ENCODE measurements at regions not wholly inside any gene's neighbourhood (a gene's known extent, or its start where the extent isn't known, plus 50 kb on each side); places are given as distances from the start of the nearest gene placed in this dataset.
"Not testable (repeated sequence)": the region's sequence is repeated elsewhere in the genome, so short reads cannot be mapped to it uniquely, and the experiment has no call there.

DNA sequence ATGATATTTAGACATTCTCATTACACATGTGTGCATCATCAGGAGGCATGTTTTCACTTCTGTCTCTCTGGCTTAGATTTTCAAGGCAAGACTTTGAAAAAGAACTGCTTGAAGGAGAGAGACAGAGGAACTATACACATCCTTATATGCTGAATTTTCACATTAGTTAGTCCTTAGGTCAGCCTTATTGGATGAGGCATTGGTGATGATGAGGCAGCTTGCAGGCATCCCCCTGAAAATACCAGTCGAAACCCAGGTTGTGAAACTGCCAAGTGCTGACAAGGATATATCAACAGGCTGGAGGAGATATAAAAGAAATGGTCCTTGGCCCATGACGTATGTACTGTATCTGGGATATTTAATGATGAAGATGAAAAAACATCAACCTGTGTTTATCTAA lies 297.2 kb upstream of the AADAT start:
- no peak for DNase-seq (ENCODE audit: low read depth in 4 of 4, low spot score in 2 of 4)

GRCh38 chr4:170386511-170386910 lies 296.8 kb upstream of the AADAT start:
- no peak for DNase-seq (ENCODE audit: low read depth in 4 of 4, low spot score in 2 of 4)

DNA sequence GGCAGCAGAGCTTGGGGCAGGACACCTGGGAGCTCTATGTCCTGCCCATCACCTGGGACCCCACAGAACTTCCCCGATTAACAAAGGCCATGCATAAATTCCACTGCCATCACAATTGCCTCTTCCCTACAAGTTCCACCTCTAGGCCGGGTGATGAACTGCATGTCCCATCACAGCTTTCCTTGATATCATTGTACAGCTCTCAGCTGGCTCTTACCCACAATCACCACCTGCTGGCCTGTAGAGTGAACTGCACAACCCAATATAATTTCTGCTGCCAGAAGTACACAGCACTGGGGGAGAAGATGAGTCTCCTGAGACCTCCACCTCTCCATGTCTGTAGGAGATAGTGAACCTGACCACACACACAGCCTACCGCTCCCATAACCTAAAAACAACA lies 285.0 kb upstream of the AADAT start:
- DNase-seq (ENCODE audit: low read depth in 4 of 4, low spot score in 2 of 4), result no peak

- DNase-seq (ENCODE audit: low read depth in 4 of 4, low spot score in 2 of 4), result no peak
These were observed 259.2 kb upstream of the AADAT start for GRCh38 chr4:170348945-170349344.

GRCh38 chr4:170347191-170347590 lies 257.4 kb upstream of the AADAT start:
- not testable (repeated sequence) for DNase-seq (ENCODE audit: low read depth in 4 of 4, low spot score in 2 of 4)

DNA sequence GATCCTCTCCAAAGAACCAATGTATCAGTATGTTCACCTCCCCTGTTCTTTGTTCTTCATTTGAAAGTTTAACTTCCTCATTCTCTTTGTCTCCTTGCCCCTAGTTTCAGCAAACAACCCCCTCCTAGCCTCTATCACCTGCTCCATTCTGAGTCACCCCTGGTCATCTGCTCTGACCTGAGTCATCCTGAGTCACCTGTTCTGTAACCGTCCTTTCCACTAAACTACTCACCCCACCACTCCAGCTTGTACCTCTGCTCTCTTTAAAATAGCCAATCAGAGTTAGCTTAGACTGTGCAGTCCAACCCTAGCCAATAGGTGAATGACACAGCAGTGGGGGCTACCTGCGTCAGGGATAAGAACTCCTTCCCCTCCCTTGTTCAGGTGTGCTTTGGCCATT lies 249.8 kb upstream of the AADAT start:
- DNase-seq (ENCODE audit: low read depth in 4 of 4, low spot score in 2 of 4), result no peak

DNA sequence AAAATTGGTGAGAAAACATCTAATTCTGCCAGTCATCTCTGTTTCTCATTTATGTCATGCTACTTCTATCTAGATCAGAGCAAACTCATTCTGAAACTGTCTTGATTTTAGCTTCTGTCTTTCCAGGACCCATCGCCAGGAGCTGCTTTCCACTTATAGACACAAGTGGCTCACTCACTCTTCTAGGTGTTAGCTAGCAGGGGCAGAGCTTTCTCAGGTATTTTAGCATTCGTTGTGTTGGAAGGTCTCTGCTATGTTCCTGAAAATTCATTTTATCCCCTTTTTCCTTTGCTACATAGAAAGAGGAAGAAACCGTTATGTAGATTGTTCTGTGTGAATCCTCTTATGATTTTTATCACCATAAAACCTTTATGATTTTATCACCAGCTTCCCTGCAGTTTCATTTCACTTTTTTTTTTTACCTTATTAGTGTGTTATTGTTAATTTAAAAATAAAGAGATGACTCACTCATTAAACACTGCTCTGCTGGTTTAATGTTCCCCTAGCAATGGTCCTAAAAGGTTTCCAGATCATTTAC lies 246.6 kb upstream of the AADAT start:
- DNase-seq (ENCODE audit: low read depth in 4 of 4, low spot score in 2 of 4), result no peak

DNA sequence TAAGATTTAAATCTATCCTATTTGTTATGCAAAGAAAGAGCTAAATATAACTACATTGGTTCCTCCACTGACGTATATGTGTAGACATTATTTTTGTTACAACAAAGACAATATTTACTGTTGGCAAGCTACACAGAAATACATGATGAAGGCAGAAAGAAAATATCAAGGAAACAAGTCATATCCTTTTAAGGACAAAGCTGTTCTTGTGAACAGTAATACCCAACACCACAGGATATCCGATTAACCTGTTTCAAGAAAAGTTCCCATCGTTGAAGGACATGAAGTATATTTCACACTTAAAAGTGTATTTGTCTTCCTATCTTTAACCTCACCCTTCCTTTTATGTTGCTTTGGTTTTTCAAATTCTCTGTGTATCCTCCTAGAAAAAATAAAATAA lies 235.8 kb upstream of the AADAT start:
- no peak for DNase-seq (ENCODE audit: low read depth in 4 of 4, low spot score in 2 of 4)

DNA sequence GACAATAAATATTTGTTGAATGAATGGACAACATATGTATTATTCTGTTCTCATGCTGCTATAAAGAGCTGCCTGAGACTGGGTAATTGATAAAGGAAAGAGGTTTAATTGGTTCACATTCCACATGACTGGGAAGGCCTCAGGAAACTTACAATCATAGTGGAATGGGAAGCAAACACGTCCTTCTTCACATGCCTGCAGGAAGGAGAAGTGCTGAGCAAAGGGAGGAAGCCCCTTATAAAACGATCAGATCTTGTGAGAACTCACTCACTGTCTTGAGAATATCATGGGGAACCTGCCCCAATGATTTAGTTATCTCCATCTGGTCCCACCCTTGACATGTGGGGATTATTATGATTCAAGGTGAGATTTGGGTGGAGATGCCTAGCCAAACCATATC lies 233.9 kb upstream of the AADAT start:
- no peak for DNase-seq (ENCODE audit: low read depth in 4 of 4, low spot score in 2 of 4)

DNA sequence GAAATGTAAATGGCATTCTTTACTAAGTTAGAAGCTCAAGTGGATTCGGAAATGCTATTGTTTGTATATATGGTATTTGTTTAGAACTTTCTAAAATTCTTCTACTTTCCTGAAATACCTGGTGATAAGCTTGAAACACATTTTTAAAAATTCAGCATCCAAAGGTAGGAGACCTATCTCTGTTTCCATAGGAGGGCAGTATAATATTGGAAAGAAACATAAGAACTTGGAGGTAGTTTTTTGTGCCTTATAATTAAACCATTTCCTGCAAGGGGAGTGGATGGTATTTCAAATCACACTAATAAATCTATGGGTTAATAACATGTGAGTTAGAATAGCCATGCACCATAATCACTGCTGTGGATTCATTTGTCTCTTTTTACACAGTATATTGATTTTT lies 217.4 kb upstream of the AADAT start:
- DNase-seq (ENCODE audit: low read depth in 4 of 4, low spot score in 2 of 4), result no peak

DNA sequence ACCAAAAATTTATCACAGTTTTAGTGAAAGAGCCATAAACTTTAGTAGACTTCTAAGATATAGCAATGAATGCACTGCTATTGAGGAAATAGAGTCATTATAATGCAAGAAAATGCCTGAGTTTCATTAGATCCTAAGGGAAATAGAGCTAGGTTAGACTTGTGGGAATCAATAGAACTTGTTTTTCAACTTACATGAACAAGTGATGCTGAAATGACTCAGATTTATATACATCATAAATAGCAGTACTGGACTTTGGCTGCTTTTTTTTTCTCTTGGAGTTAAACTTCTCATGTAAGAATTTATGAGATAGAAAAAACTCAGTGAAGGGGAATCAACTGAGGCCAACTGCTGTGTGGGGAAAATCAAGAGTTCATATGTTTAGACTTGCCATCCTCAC lies 216.5 kb upstream of the AADAT start:
- DNase-seq (ENCODE audit: low read depth in 4 of 4, low spot score in 2 of 4), result no peak

DNA sequence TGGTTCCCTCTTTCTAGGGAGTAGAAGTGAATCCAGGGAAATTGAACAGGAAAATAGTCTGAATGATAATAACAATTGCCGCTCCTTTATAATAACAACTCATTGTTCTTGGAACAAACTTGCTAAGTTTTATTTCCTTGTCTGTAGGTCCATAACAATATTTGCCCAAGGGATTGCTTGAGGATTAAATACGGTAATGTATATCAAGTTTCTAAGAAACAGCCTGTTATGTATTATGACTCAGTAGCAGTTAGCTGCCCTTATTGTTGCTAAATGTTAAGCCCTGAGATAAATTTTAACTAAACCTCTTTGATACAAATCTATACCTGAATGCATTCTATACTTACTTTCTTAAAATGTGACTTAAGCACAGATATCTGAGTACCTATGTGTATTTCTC lies 215.9 kb upstream of the AADAT start:
- DNase-seq (ENCODE audit: low read depth in 4 of 4, low spot score in 2 of 4), result no peak

- no peak for DNase-seq (ENCODE audit: low read depth in 4 of 4, low spot score in 2 of 4)
These were observed 191.3 kb upstream of the AADAT start for GRCh38 chr4:170281027-170281426.

GRCh38 chr4:170278460-170278859 lies 188.7 kb upstream of the AADAT start:
- DNase-seq (ENCODE audit: low read depth in 4 of 4, low spot score in 2 of 4), result no peak

- DNase-seq (ENCODE audit: low read depth in 4 of 4, low spot score in 2 of 4), result no peak
These were observed 184.9 kb upstream of the AADAT start for GRCh38 chr4:170274616-170275015.

DNA sequence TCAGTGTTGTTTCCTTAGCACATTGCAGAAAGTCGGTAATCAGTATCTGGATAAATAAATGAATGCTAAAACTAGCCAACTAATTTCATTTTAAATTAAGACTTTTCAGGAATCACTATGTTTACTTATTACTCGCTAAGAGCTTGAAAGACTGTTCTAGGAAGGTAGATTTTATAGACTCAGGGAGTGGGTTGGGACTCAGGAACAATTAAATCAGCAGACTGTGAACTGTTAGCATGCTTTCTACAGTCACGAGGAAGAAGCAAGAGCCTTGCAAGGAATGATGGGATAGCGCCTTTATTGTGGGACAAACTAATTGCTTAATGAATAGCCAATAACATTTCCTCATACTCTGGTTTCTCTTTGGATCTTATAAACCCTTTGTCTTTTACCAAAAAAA lies 183.2 kb upstream of the AADAT start:
- DNase-seq (ENCODE audit: low read depth in 4 of 4, low spot score in 2 of 4), result no peak

DNA sequence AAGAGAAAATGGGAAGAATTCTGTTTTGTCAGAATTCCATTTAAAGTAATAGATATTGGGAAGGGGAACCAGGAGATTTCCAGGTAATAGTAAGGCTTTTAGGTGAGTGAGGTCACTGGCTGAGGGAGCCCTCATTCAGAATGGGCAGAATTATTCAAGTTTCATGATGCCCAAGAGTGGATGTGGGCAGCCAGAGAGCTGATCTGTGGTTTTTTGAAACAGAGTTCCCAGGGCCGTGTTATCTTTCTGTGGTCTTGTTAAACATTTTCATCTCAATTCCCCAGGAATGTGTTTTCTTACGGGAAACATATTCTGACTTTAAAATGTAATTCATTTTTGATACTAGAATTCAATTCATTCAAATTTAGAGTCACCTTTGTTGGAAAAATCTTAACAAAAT lies 182.0 kb upstream of the AADAT start:
- DNase-seq (ENCODE audit: low read depth in 4 of 4, low spot score in 2 of 4), result no peak

DNA sequence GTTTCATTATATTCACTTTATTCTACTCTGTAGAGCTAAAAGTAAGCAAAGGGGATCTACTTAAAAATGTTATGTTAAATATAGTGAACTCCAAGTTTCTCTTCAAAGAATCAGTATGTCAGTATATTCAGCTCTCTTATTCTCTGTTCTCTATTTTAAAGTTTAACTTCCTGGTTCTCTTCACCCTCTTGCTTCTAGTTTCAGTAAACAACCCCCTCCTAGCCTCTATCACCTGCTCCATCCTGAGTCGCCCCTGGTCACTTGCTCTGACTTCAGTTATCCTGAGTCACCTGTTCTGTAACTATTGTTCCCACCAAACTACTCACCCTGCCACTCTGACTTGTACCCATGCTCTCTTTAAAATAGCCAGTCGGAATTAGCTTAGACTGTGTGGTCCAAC lies 180.9 kb upstream of the AADAT start:
- no peak for DNase-seq (ENCODE audit: low read depth in 4 of 4, low spot score in 2 of 4)

- no peak for DNase-seq (ENCODE audit: low read depth in 4 of 4, low spot score in 2 of 4)
These were observed 180.2 kb upstream of the AADAT start for GRCh38 chr4:170269950-170270349.

DNA sequence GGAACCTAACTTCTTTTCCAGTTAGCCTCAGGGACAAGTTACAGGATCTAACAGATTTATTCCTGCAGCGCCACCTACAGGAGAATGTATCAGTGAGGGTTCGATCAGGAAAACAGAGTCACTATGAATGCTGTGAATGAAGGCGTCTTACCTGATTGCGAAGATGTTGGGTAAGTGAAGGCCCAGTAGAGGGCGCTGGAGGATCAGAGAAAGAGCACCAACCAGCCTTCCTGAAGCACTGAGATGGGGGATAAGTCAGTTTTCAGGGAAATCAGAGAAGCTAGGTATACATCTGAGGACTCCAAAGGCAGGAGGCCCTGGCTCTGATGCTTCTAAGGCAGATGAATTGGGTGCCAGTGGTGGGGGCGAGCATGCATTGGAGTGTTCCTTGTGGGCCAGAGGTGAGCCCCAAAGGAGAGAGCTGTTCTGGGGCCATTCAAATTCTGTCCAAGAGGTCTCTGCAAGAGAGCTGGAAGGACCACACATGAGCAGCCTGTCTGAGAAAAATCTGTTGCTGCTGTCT lies 169.9 kb upstream of the AADAT start:
- peak; percentile 82 to 95 (median 86) for DNase-seq (ENCODE audit: low read depth in 4 of 4, low spot score in 2 of 4)

- DNase-seq (ENCODE audit: low read depth in 4 of 4, low spot score in 2 of 4), result no peak
These were observed 167.1 kb upstream of the AADAT start for GRCh38 chr4:170256807-170257206.

DNA sequence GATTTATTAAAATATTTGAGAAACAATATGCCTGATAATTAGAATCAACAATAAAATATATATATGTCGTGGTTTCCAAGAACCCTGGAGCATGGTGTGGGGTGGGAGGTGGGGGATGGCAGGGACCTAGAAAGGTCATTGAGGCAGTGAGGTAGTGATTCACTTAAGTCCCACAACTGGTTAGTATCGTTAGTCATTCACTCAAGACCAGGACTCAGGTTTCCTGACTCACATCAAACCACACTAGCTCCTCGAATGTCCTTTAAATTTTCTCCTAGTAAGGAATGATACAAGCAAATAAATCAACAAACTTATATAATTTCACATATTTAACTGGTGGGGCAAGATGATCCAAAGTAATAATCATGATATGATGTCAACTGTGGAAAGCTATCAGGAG lies 158.8 kb upstream of the AADAT start:
- no peak for DNase-seq (ENCODE audit: low read depth in 4 of 4, low spot score in 2 of 4)

DNA sequence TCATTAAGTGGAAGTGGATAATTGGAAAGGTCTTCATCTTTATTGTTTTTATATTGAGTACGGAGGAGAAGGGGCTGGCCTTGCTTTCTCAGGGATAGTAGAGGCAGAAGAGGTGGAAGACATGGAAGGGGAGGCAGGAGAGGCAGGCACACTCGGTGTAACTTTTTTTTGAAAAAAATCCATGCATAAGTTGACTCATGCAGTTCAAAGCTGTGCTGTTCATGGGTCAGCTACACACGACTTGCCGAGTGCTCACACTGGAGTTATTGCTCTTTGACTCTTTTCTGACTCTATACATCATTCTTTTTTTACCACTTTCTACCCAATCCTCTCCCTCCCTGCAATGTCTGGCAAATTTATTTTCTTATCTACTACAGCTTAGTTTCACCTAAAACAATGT lies 158.3 kb upstream of the AADAT start:
- DNase-seq (ENCODE audit: low read depth in 4 of 4, low spot score in 2 of 4), result no peak

Measured in left renal cortex interstitium (tissue), 4 donors.